Activated T-cell treated with anti-CD3 and anti-CD28 coated beads for 24 hours (primary cell): ENCODE measurements at regions not wholly inside any gene's neighbourhood (a gene's known extent, or its start where the extent isn't known, plus 50 kb on each side); places are given as distances from the start of the nearest gene placed in this dataset.

Experiments
- DNase-seq: peaks from one replicate; pipeline ENCODE4 v3.0.0-alpha.2; 2020; ENCODE audit warnings: low read depth

DNA sequence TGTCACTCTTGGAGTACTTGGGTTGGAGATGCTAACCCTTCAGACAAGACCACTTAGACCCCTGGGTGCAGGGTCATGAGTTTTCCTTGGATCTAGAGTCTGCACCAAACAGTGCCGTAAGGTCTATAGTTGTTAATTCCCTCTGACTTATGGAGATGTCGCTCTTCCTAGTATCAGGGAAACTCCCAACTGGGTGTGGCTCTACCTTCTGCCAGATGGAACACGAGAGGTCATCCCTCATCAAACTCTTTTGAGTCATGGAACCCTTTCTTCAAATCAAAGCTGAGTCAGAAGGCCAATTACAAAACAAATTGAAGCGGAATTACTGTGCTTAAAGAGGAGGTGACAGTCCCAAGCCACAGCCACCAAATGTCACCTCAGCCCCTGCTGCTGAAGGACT, 514.9 kb upstream of the PROK2 start:
- no peak for DNase-seq

DNA sequence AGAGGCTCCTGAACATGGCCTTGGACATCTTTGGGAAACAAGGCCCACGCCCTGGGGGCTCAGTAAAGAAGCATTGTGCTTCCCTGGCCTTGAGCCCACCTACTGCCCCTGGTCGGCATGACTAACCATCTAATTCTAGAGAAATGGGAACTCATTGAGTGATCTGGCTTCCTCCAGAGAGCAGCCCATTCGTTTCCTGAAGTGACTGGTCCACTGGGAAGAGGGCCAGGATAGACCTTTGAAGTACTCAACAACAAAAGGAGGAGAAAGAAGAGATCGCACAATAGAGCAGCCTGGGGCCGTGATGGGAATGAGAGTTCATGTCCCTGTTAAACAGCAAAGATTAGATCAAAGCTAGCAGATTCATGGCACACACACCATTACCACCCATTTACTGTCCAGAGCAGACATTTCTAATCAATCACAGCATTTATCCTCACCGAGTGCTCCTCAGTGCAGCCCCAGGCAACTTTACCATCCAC, 514.4 kb upstream of the PROK2 start:
- DNase-seq: no peak

DNA sequence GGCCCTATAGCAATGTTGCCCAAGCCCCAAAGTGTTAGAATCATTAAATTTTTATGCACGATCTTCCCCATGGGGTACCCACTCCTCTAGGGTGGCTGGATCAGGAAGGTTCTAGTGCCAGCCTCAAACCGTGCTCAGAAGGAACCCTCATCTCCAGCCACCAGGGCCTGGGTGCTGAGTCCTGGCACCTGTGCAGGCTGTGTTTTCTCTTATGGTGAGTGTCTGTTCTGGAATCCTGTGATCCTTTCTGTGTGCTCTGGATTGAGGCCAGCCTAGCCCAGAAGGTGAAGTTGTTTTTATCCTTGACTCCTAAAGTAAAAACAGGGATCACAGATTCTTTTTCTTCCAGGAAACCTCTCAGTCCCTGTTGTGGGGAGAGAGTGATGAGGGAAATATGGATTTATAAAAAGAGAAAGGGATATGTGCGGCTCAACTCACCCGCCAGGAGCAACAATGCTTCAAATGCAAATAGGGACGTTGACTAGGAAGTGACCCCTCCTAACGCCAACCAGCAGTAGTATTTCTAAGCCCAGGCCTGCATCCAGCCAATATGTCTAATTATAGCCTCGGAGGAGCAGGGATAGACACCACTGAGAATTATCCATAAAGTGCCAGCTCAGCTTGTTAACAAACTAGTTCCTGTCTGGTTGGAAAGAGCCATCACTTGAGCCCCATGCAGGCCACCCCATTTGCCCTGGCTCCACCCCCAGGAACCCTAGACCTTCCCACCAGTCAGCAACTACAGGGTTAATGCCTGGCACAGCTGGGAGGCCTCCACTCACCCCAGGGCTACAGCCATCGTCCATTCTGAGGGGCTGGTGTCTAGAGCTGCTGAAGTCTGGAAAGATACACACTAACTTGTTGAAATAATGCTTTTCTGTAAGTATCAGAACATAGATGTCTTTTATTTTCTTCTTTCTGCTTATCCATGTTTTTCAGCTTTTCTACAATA, 513.5 kb upstream of the PROK2 start:
- no peak for DNase-seq

DNA sequence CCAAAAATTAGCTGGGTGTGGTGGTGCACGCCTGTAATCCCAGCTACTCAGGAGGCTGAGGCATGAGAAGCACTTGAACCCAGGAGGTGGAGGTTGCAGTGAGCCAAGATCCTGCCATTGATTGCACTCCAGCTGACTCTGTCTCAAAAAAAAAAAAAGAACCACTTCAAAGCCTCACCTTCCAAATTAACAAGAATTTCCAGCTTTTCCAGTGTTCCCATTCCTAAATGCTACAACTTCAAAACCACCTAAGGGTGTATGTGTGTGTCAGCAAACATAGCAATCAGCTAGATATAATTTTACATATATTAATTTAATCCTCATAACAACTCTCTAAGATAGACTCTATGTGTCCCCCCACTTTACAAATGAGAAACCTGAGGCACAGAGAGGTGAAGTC, 512.5 kb upstream of the PROK2 start:
- DNase-seq: no peak

DNA sequence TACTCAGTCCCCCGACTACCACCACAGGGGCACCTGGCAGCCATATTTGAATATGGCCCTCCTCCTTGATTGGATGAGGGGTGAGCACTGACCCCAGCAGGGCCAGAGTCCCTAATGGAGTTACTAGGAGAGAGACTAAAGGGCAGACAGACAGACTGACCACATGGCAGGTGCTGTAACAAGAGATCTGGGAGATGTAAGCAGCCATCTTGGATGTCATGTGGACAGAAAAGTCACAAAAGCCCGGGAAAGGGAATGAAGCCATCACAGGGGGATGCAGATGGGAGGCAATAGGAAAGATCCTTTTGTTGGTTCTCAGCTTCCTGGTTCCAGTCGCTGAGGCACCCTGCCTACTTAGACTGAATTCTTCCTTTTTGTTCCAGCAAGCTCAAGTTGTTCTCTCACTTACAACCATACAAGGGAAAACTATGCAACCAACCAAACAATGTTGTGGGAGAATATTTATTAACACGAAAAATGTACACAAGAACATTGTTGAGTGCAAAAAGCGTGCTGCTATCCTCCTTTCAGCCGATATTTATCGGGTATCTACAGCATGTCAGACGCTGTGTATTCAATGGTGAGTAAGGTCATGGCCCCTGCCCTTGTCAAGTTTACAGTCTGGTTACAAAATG, 511.6 kb upstream of the PROK2 start:
- no peak for DNase-seq

DNA sequence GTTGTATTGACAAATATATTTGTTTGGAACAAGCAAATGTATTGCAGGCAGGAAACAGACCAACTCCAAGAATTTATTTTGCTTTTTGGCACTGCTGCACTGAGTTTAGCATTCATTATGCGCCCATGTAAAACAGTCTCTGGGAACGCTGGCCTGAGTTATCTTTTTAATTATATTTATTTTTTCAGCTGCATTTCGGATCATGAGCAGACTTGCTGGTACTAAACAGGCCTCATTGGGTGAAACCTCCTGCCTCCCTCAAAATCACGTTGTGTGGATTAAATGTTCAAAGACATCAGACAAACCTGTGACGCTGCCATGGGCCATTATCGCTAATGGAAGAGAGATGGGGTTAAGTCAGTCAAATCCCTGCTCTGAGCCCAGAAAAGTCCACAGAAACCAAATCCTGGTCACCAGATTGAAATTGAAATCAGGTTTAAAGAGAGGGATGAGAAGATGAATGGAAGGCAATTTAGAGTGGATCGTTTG, 511.1 kb upstream of the PROK2 start:
- no peak for DNase-seq

DNA sequence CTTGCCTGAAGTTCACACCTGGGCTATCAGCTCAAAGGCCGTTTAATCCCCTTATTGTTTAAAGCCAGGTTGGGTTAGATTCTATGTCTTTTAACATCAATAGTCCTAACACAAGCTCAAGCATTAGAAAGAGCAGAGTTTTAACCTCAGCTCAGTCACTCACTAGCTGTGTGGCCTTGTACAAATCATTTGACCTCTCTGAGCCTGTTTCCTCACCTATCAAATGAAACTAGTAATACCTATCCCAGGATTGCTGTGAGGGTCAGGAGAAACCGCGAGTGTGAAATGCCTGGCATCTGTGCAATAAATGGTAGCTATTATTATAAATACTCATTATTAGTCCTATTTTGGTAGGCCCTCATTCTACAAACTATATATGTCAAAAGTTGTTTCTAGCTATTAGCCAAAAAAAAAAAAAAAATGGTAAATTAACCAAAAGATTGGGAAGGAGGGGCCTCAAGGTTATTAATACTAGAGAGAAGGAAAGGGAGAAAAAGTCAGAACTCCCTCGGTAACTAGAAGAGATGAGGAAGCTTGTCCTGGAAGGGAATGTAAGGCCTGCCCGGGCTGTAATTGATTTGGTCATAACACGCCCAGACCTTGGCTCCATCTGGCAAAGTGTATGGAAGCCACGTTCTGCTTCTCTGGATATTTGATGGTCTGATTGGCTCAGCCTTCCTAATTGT, 510.5 kb upstream of the PROK2 start:
- no peak for DNase-seq

DNA sequence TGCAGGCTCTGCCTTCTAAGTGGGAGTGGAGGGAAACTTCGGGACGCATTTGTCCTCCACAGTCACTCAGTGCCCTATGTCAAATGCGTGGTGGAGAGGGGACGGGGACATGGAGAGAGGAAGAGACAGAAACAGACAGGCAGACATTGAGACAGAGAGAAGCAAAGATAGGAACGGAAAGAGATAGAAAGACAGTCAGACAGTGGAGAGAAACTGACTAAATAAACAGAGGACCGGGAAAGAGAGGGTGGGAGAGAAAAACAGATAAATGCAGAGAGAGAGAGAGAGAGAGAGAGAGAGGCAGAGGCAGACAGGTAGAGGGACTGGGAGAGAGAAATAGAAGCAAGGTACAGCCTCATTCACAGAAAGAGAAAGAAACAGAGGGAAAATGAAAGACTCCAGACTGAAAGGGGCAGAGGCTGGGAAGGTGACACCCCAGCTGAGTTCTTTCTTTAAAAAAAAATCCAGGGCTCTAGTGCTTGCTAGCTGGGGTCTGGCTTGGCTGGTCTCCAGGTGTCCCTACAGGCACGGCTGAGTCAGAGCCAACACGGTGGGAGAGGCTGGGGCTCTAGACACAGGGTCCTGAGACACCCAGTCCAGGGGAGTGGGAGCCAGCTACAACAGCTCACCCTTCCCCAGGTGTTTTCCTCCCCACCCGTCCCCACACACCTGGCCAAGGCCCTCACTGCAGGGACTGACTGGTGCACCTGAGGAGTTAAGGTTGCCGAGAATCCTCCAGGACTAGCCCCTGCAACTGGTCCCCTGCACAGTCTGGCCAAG, 506.1 kb upstream of the PROK2 start:
- DNase-seq: no peak

DNA sequence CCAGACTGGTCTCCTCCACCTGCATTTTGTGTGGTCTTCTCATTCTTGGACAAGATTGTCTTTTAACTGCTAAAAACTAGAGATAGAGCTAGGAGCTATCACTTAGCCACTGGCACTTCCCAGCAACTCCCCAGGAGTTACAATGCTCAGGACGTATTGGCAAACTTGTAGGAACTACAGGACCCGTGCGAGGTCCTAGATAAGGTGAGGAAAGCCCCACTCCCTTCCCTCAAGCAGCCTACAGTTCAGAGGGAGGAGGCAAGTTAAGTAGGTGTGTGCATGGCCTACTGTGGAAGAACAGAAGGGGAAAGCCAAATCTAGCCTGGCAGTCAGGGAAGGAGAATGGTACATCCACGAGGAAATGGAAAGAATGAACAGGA, 504.7 kb upstream of the PROK2 start:
- no peak for DNase-seq

DNA sequence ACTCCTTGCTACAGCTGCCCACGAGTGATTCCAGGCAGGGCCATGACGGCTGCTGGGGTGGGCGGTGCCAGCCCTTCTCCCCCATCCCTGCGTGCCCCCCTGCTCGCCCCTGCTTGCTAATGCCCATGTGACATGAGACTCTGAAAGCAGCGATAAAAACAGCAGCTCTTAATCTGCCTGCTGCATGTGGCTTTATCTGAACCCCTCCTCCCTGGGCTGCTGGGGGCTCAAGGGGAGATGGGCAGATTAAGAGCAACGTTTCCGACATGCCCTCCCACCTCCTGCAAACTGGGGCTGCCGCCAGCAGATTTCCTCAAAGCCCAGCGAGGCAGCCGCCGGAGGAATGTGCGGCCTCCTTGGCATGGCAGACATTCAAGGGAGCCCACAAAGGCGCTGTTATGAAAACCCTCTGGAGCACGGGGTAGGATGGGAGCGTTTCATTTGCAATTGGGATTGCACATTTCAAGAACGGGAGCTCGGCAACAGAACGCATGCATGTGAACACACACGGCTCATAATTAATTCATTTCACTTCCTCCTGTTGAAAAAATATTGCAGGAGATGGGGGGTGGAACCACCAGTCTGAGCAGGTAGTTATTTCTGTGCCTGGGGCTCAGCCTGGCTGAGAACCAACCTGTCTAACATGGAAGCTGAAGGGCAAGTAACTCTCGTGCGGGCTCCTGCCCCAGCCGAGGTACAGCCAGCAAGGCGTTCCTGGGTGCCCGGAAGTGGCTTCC, 504.2 kb upstream of the PROK2 start:
- no peak for DNase-seq

DNA sequence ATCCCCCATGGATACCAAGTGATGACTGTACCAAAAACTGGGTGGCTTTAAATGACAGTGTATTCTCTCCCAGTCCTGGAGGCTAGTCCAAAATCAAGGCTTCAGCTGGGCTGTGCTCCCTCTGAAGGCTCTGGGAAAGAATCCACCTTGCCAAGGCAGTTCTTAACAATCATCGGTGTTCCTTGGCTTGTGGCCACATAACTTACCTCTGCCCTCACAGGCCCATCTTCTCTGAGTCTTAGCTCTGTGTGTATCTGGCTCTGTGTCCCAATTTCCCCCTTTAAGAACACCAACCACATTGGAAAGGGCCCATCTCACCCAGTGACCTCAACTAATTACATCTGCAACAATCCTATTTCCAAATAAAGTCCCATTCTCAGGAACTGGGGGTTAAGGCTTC, 503.0 kb upstream of the PROK2 start:
- no peak for DNase-seq

DNA sequence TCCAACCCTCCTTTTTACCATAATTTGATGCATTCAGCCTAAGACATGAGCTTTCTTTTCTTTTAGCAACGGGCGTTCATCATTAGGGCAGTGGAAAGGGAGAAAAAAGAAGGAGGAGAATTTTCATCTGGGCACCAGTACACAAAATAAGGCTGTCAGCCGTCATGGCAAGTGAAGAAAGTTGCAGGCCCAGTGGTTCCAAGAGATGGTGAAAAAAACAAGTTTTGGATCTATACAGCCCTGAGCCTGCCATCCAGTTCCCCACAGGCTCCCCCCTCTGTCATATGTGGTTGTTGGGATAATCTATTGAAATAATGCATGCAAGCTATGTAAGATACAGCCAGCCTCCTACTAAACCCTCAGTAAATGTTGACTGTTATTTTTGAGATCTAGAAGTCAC, 500.6 kb upstream of the PROK2 start:
- DNase-seq: no peak

DNA sequence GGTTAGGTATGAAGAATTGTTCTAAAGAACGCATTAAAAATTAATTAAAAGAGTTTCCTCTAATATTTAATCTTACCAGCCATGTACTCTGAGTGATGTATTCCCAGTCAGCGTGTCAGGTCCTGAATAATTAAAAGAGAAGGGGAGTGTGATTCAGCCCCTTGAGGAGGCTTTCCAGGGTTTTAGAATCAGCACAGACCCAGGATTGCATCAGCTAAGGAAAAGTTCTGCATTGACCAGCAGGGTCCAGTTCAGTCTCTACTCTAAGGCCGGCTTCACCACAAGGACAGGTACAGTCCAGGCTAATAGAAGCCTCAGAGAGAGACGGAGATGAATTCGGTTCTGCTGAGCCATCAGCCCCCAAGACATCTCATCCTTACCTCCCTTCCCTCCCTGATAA, 499.5 kb upstream of the PROK2 start:
- no peak for DNase-seq

DNA sequence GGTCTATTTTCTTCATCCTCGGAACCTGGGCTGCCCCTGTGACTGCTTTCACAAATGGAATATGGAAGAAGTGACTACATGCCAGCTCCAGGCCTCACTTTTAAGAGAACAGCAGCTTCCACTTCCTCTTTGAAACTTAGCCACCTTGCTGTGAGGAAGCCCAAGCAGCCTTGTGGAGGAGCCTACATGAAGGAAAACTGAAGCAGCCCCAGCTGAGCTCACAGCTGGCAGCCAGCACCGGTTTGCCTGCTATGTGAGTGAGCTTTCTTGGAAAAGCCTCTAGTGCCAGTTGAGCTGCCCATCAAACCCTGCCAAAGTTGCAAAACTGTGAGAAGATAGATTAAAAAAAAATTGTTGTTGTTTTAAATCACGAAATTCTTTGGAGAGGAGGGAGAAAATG, 498.0 kb upstream of the PROK2 start:
- DNase-seq: no peak

DNA sequence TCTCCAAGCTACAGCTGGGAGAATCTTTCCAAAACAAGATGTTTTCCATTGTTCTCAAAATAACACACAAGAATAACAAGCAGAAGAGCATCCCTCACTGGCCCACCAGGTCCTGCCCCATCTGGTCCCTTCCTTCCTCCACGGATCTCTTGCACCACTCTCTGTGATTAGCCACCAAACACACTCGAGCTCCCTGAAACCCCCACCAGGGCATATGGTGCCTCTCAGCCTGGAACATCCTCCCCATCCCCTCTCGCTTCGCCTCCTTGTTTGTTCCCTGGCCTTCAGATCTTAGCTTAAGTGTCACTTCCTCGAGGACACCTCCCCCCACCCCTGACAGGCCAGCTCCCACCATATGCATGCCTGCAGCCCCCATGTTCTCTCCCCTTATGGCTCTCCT, 496.6 kb upstream of the PROK2 start:
- no peak for DNase-seq

DNA sequence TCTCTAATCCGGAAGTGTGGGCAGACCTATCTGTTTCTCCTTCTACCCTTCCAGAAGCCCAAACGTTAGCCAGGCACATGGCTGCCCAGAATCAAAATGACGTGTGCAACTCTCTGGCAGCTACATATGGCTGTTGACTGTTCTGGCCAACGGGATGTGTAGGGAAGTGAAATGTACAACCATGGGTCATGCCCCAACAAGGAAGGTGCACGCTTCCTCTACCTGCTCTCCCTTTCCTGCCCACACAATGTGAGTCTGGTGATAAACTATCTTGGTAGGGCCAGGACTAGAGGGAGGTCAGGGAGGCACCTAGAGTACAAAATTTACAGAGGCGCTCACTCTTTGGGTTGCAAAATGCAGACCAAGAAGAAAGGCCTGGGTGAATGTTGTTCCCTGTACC, 495.9 kb upstream of the PROK2 start:
- DNase-seq: no peak

DNA sequence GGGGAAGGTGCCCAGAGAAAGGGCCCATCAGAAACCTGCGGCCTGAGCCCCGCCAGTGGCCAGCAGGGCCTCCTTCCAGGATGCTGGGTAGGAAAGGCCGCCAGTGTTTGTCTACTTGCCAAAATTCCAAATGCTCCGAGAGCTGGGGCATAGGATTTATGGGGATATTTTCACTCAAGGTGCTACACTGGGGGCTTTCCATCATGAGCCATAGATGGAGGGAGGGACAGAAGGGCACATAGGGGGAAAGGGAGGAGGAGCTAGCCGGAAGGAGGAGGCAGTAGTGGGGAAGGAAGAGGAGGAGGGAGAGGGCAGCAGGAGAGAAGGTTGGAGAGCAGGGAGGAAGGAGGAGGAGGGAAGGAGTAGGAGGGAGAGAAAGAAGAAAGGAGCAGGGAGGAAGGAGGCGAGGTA, 494.7 kb upstream of the PROK2 start:
- DNase-seq: no peak

DNA sequence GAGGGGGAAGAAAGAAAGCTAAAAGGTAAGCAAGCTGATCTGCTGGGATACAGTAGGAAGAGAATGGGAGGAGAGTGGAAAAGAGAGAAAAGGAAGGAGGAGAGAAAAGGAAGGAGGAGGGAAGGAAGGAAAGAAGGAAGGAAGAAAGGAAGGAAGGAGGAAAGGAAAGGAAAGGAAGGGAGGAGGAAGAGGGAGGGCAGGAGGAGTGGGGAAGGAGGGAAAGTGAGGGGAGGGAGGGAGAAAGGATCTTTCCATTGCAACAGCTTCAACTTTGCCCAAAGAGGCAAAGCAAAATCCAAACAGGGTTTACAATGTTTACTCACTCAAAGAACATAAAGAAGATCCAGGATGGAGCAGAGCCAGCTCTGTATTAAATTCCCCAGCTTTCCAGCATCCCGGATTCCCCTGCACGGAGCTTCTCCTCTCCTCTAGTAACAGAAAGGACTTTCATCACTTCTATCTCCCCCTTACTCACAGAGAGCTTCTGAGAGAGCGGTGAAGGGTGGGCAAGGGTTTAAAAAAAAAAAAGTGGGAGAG, 494.2 kb upstream of the PROK2 start:
- DNase-seq: no peak

DNA sequence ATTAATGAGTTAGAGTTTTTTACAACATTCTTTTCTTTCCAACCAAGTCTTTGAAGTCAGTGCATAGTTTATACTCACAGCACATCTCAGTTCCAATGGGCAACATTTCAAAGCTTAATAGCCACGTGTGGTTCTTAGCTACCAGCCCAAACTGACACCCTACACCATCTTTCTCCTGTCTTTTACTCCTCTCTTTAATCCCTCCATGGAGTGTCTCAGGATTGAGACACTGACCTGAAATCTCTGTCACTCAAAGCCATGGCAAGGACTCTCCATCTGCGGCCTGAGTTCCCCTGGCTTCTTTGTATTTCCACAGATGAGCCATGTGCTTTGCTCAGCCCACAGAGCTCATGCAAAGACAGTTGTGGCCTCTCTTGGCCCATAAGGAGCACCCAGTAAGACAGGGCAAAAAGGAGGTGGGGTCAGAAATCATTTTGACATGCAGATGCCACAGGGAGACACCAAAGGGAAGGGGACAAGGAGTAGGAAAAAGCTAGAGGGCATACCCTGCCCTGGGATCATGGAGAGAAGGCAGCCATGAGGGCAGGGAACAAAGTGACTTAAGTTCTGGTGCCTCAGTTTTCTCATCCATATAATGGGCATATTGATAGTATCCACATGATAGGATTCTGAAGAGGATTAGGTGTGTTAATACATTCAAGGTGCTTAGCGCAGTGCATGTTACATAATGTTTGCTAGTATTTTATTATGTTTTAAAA, 493.6 kb upstream of the PROK2 start:
- no peak for DNase-seq

DNA sequence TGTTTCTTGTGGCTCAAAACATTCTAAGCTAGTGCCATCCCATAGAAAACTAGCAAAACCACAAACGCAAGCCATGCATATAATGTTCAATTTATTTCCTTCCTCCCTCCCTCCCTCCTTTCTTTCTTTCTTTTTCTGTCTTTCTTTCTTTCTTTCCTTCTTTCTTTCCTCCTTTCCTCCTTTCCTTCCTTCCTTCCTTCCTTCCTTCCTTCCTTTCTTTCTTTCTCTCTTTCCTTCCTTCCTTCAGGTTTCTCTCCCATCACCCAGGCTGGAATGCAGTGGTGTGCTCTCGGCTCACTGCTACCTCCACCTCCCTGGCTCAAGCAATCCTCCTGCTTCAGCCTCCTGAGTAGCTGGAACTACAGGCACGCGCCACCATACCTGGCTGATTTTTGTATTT, 492.8 kb upstream of the PROK2 start:
- no peak for DNase-seq
